PC-3 (cell line): ENCODE measurements at regions not wholly inside any gene's neighbourhood (a gene's known extent, or its start where the extent isn't known, plus 50 kb on each side); places are given as distances from the start of the nearest gene placed in this dataset.
A peak's percentile ranks its signal among the peaks of the same experiment; 100 is the strongest.

Source experiments
- ATAC-seq: fragments of 200-7000 bp; cut with Tn5 transposase; 2 replicates; pipeline ENCODE4 v1.9.1; 2020; ENCODE audit warnings: mild to moderate bottlenecking, moderate library complexity
- BruUV-seq: library from RNA; stranded (reverse); fragments of 400-500 nt; replicated peaks from 2 replicates; lab custom pipeline; 2021; lab: Mats Ljungman, UMichigan
- CTCF ChIA-PET: fragments of 300-600 bp; sonication (Branson Sonifier 250); formaldehyde crosslinking; loops from one replicate; lab custom pipeline; 2022; ENCODE audit warnings: antibody characterized with exemption; lab: Charles Lee
- POLR2A ChIA-PET: fragments of 300-600 bp; sonication (Branson Sonifier 250); formaldehyde crosslinking; loops from one replicate; lab custom pipeline; 2022; ENCODE audit warnings: antibody characterized with exemption; ENCODE audit not compliant: unreplicated experiment; lab: Charles Lee
- DNase-seq: peaks from one replicate; pipeline ENCODE4 v3.0.0-alpha.2; 2015
- H2AFZ ChIP-seq: fragments of 300-600 bp; sonication (generic); 2 replicates; pipeline ENCODE4 v1.6.0; 2016; ENCODE audit warnings: antibody characterized with exemption, low read length
- H3F3A ChIP-seq: fragments of 300-600 bp; sonication (generic); one replicate; pipeline ENCODE4 v1.6.0; 2017; ENCODE audit warnings: antibody characterized with exemption, low read length, control low read depth, mild to moderate bottlenecking; ENCODE audit not compliant: unreplicated experiment
- H3K27ac ChIP-seq: fragments of 300-600 bp; sonication (generic); 2 replicates; pipeline ENCODE4 v1.5.1; 2016; ENCODE audit warnings: mild to moderate bottlenecking, low read length
- H3K27me3 ChIP-seq: fragments of 300-600 bp; sonication (generic); 2 replicates; pipeline ENCODE4 v1.6.1; 2016; ENCODE audit warnings: low read length, mixed read lengths
- H3K36me3 ChIP-seq: fragments of 300-600 bp; sonication (generic); 2 replicates; pipeline ENCODE4 v1.6.1; 2016; ENCODE audit warnings: low read depth, mixed run types, low read length, mixed read lengths
- H3K4me1 ChIP-seq: fragments of 300-600 bp; sonication (generic); 2 replicates; pipeline ENCODE4 v1.5.1; 2016; ENCODE audit warnings: low read length; ENCODE audit not compliant: insufficient read depth
- H3K4me2 ChIP-seq: fragments of 300-600 bp; sonication (generic); 2 replicates; pipeline ENCODE4 v1.6.0; 2016; ENCODE audit warnings: low read length
- H3K4me3 ChIP-seq: fragments of 300-600 bp; sonication (generic); 2 replicates; pipeline ENCODE4 v1.5.1; 2016; ENCODE audit warnings: mild to moderate bottlenecking, low read length, mixed read lengths
- H3K79me2 ChIP-seq: fragments of 300-600 bp; sonication (generic); 2 replicates; pipeline ENCODE4 v1.6.1; 2017; ENCODE audit warnings: low read length, mixed read lengths
- H3K9ac ChIP-seq: fragments of 300-600 bp; sonication (generic); 2 replicates; pipeline ENCODE4 v1.6.0; 2016; ENCODE audit warnings: mild to moderate bottlenecking, low read length
- H3K9me2 ChIP-seq: fragments of 300-600 bp; sonication (generic); replicated peaks from 2 replicates; pipeline ENCODE4 v1.6.1; 2016; ENCODE audit warnings: mixed run types, low read length, mixed read lengths
- H3K9me3 ChIP-seq: fragments of 300-600 bp; sonication (generic); 2 replicates; pipeline ENCODE4 v1.6.1; 2016; ENCODE audit warnings: low read length, mixed read lengths
- H4K20me1 ChIP-seq: fragments of 300-600 bp; sonication (generic); 2 replicates; pipeline ENCODE4 v1.6.1; 2016; ENCODE audit warnings: low read length, mixed read lengths
- CTCF ChIP-seq: fragments of 300-600 bp; sonication (generic); conservative IDR thresholded peaks from 2 replicates; pipeline ENCODE4 v1.5.1; 2017; ENCODE audit warnings: antibody characterized with exemption, low read depth, mild to moderate bottlenecking, low read length
- EZH2 ChIP-seq: fragments of 300-600 bp; sonication (generic); IDR thresholded peaks from one replicate; pipeline ENCODE4 v1.6.1; 2017; ENCODE audit warnings: antibody characterized with exemption, mild to moderate bottlenecking, low read length; ENCODE audit not compliant: unreplicated experiment
- EZH2phosphoT487 ChIP-seq: fragments of 300-600 bp; sonication (generic); IDR thresholded peaks from 2 replicates; pipeline ENCODE4 v1.6.1; 2018; ENCODE audit warnings: mild to moderate bottlenecking, antibody characterized with exemption, low read length, borderline replicate concordance
- intact Hi-C: fragments of 100-400 bp; cut with micrococcal nuclease; formaldehyde crosslinking; loops from 2 replicates; pipeline ENCODE4 v1.9.0; 2023

GRCh38 chr3:67783281-67784250 lies 129.2 kb upstream of the SUCLG2 start:
- H3K4me1 ChIP-seq: peaks cover 15% of the 10 kb centered on the region
- peak overlapping the region; percentile 49 for H3K27ac ChIP-seq
- H4K20me1 ChIP-seq: no peaks in the 10 kb centered on the region
- no peak overlapping the region for H2AFZ ChIP-seq
- no peak overlapping the region for H3K4me3 ChIP-seq
- no peaks in the 10 kb centered on the region for H3K9me2 ChIP-seq
- TF ChIP-seq EZH2 (no peak), EZH2phosphoT487 (no peak), CTCF (no peak)
- DNase-seq: peak; percentile 57
- TSS peak; percentile 10 for BruUV-seq
- H3F3A ChIP-seq: no peaks in the 10 kb centered on the region
- ATAC-seq: peak; percentile 78
- no peaks in the 10 kb centered on the region for H3K79me2 ChIP-seq
- H3K27me3 ChIP-seq: no peaks in the 10 kb centered on the region
- POLR2A ChIA-PET: interaction anchor here (0.6 kb wide), 1 partner anchor 136 kb away, joined by 3 read pairs; no protein-coding TSS in a partner anchor
- no peaks in the 10 kb centered on the region for H3K9me3 ChIP-seq
- H3K36me3 ChIP-seq: no peaks in the 10 kb centered on the region
- H3K9ac ChIP-seq: no peak overlapping the region
- CTCF ChIA-PET: interaction anchor here (0.7 kb wide), 1 partner anchor 396 kb away, joined by 3 read pairs; no protein-coding TSS in a partner anchor
- peak overlapping the region; percentile 28; the same call in 1 of the 2 replicates for H3K4me2 ChIP-seq
- intact Hi-C loops: loop anchor here (2.0 to 5.0 kb wide), 2 partner anchors 65 to 131 kb away; partner anchors contain the start of gene SUCLG2

- Histone ChIP-seq H3K4me2 (no peak overlapping the region), H3K4me1 (peaks cover 15% of the 10 kb centered on the region), H4K20me1 (no peaks in the 10 kb centered on the region), H3K9ac (no peak overlapping the region), H3F3A (no peaks in the 10 kb centered on the region), H3K9me3 (no peaks in the 10 kb centered on the region), H3K79me2 (no peaks in the 10 kb centered on the region), H2AFZ (no peak overlapping the region), H3K27me3 (no peaks in the 10 kb centered on the region), H3K27ac (no peak overlapping the region), H3K36me3 (no peaks in the 10 kb centered on the region), H3K4me3 (no peak overlapping the region), H3K9me2 (no peaks in the 10 kb centered on the region)
- ATAC-seq: no peak
- no TSS peak for BruUV-seq
- POLR2A ChIA-PET: no interaction called here
- intact Hi-C loops: loop anchor here (2.0 to 5.0 kb wide), 2 partner anchors 63 to 130 kb away; partner anchors contain the start of gene SUCLG2
- CTCF ChIA-PET: no interaction called here
- DNase-seq: no peak
- TF ChIP-seq EZH2phosphoT487 (no peak), CTCF (no peak), EZH2 (no peak)
These were observed 127.5 kb upstream of the SUCLG2 start for GRCh38 chr3:67781871-67782270.
